Kidney tubule cell (primary cell): ENCODE measurements at regions not wholly inside any gene's neighbourhood (a gene's known extent, or its start where the extent isn't known, plus 50 kb on each side); places are given as distances from the start of the nearest gene placed in this dataset.
A peak's percentile ranks its signal among the peaks of the same experiment; 100 is the strongest.

Source experiments
- DNase-seq: peaks from one replicate; pipeline ENCODE4 v3.0.0-alpha.2; 2018; ENCODE audit warnings: low spot score

- no peak for DNase-seq
These were observed 205.2 kb upstream of the EEA1 start for GRCh38 chr12:93134175-93134890.

- no peak for DNase-seq
These were observed 205.8 kb upstream of the EEA1 start for GRCh38 chr12:93134893-93135285.

- DNase-seq: peak; percentile 26
These were observed 206.5 kb upstream of the EEA1 start for GRCh38 chr12:93135286-93136239.

GRCh38 chr12:93136253-93137055 is 207.4 kb upstream of the EEA1 start:
- DNase-seq: no peak

GRCh38 chr12:93137656-93138612 is 208.8 kb upstream of the EEA1 start:
- peak; percentile 91 for DNase-seq

GRCh38 chr12:93139028-93139665 is 210.1 kb upstream of the EEA1 start:
- DNase-seq: peak; percentile 88

GRCh38 chr12:93140325-93140724 is 211.2 kb upstream of the EEA1 start:
- no peak for DNase-seq

GRCh38 chr12:93140801-93141200 is 211.7 kb upstream of the EEA1 start:
- no peak for DNase-seq

GRCh38 chr12:93142881-93143280 is 213.8 kb upstream of the EEA1 start:
- no peak for DNase-seq

GRCh38 chr12:93144109-93144508 is 215.0 kb upstream of the EEA1 start:
- DNase-seq: no peak

GRCh38 chr12:93145086-93145485 is 216.0 kb upstream of the EEA1 start:
- no peak for DNase-seq

GRCh38 chr12:93146263-93146939 is 217.3 kb upstream of the EEA1 start:
- peak; percentile 32 for DNase-seq

GRCh38 chr12:93146970-93147369 is 217.9 kb upstream of the EEA1 start:
- no peak for DNase-seq

GRCh38 chr12:93148412-93148811 is 219.3 kb upstream of the EEA1 start:
- DNase-seq: no peak

- DNase-seq: no peak
These were observed 220.1 kb upstream of the EEA1 start for GRCh38 chr12:93149229-93149628.

- no peak for DNase-seq
These were observed 222.1 kb upstream of the EEA1 start for GRCh38 chr12:93151079-93151762.

- DNase-seq: no peak
These were observed 223.5 kb upstream of the EEA1 start for GRCh38 chr12:93152617-93153016.

- peak; percentile 43 for DNase-seq
These were observed 224.2 kb upstream of the EEA1 start for GRCh38 chr12:93153321-93153720.

- no peak for DNase-seq
These were observed 223.5 kb upstream of the NUDT4 start for GRCh38 chr12:93154096-93154728.
